PC-3 (cell line): ENCODE measurements at regions not wholly inside any gene's neighbourhood (a gene's known extent, or its start where the extent isn't known, plus 50 kb on each side); places are given as distances from the start of the nearest gene placed in this dataset.

Experiments used
- ATAC-seq: fragments of 200-7000 bp; cut with Tn5 transposase; 2 replicates; pipeline ENCODE4 v1.9.1; 2020; ENCODE audit warnings: mild to moderate bottlenecking, moderate library complexity
- BruUV-seq: library from RNA; stranded (reverse); fragments of 400-500 nt; replicated peaks from 2 replicates; lab custom pipeline; 2021; lab: Mats Ljungman, UMichigan
- CTCF ChIA-PET: fragments of 300-600 bp; sonication (Branson Sonifier 250); formaldehyde crosslinking; loops from one replicate; lab custom pipeline; 2022; ENCODE audit warnings: antibody characterized with exemption; lab: Charles Lee
- POLR2A ChIA-PET: fragments of 300-600 bp; sonication (Branson Sonifier 250); formaldehyde crosslinking; loops from one replicate; lab custom pipeline; 2022; ENCODE audit warnings: antibody characterized with exemption; ENCODE audit not compliant: unreplicated experiment; lab: Charles Lee
- DNase-seq: peaks from one replicate; pipeline ENCODE4 v3.0.0-alpha.2; 2015
- H2AFZ ChIP-seq: fragments of 300-600 bp; sonication (generic); 2 replicates; pipeline ENCODE4 v1.6.0; 2016; ENCODE audit warnings: antibody characterized with exemption, low read length
- H3F3A ChIP-seq: fragments of 300-600 bp; sonication (generic); one replicate; pipeline ENCODE4 v1.6.0; 2017; ENCODE audit warnings: antibody characterized with exemption, low read length, control low read depth, mild to moderate bottlenecking; ENCODE audit not compliant: unreplicated experiment
- H3K27ac ChIP-seq: fragments of 300-600 bp; sonication (generic); 2 replicates; pipeline ENCODE4 v1.5.1; 2016; ENCODE audit warnings: mild to moderate bottlenecking, low read length
- H3K27me3 ChIP-seq: fragments of 300-600 bp; sonication (generic); 2 replicates; pipeline ENCODE4 v1.6.1; 2016; ENCODE audit warnings: low read length, mixed read lengths
- H3K36me3 ChIP-seq: fragments of 300-600 bp; sonication (generic); 2 replicates; pipeline ENCODE4 v1.6.1; 2016; ENCODE audit warnings: low read depth, mixed run types, low read length, mixed read lengths
- H3K4me1 ChIP-seq: fragments of 300-600 bp; sonication (generic); 2 replicates; pipeline ENCODE4 v1.5.1; 2016; ENCODE audit warnings: low read length; ENCODE audit not compliant: insufficient read depth
- H3K4me2 ChIP-seq: fragments of 300-600 bp; sonication (generic); 2 replicates; pipeline ENCODE4 v1.6.0; 2016; ENCODE audit warnings: low read length
- H3K4me3 ChIP-seq: fragments of 300-600 bp; sonication (generic); 2 replicates; pipeline ENCODE4 v1.5.1; 2016; ENCODE audit warnings: mild to moderate bottlenecking, low read length, mixed read lengths
- H3K79me2 ChIP-seq: fragments of 300-600 bp; sonication (generic); 2 replicates; pipeline ENCODE4 v1.6.1; 2017; ENCODE audit warnings: low read length, mixed read lengths
- H3K9ac ChIP-seq: fragments of 300-600 bp; sonication (generic); 2 replicates; pipeline ENCODE4 v1.6.0; 2016; ENCODE audit warnings: mild to moderate bottlenecking, low read length
- H3K9me2 ChIP-seq: fragments of 300-600 bp; sonication (generic); replicated peaks from 2 replicates; pipeline ENCODE4 v1.6.1; 2016; ENCODE audit warnings: mixed run types, low read length, mixed read lengths
- H3K9me3 ChIP-seq: fragments of 300-600 bp; sonication (generic); 2 replicates; pipeline ENCODE4 v1.6.1; 2016; ENCODE audit warnings: low read length, mixed read lengths
- H4K20me1 ChIP-seq: fragments of 300-600 bp; sonication (generic); 2 replicates; pipeline ENCODE4 v1.6.1; 2016; ENCODE audit warnings: low read length, mixed read lengths
- CTCF ChIP-seq: fragments of 300-600 bp; sonication (generic); conservative IDR thresholded peaks from 2 replicates; pipeline ENCODE4 v1.5.1; 2017; ENCODE audit warnings: antibody characterized with exemption, low read depth, mild to moderate bottlenecking, low read length
- EZH2 ChIP-seq: fragments of 300-600 bp; sonication (generic); IDR thresholded peaks from one replicate; pipeline ENCODE4 v1.6.1; 2017; ENCODE audit warnings: antibody characterized with exemption, mild to moderate bottlenecking, low read length; ENCODE audit not compliant: unreplicated experiment
- EZH2phosphoT487 ChIP-seq: fragments of 300-600 bp; sonication (generic); IDR thresholded peaks from 2 replicates; pipeline ENCODE4 v1.6.1; 2018; ENCODE audit warnings: mild to moderate bottlenecking, antibody characterized with exemption, low read length, borderline replicate concordance
- intact Hi-C: fragments of 100-400 bp; cut with micrococcal nuclease; formaldehyde crosslinking; loops from 2 replicates; pipeline ENCODE4 v1.9.0; 2023

GRCh38 chr2:156918410-156918809 is 339.1 kb upstream of the GALNT5 start:
- DNase-seq: no peak
- ChIA-PET CTCF (no interaction called here), POLR2A (no interaction called here)
- no peaks in the 10 kb centered on the region for H4K20me1 ChIP-seq
- no peaks in the 10 kb centered on the region for H3K4me1 ChIP-seq
- no peaks in the 10 kb centered on the region for H3K36me3 ChIP-seq
- ATAC-seq: no peak
- H3K9me2 ChIP-seq: no peaks in the 10 kb centered on the region
- BruUV-seq: no TSS peak
- intact Hi-C loops: no loop called here
- H3K9ac ChIP-seq: no peak overlapping the region
- H2AFZ ChIP-seq: no peak overlapping the region
- no peak overlapping the region for H3K27ac ChIP-seq
- H3K9me3 ChIP-seq: no peaks in the 10 kb centered on the region
- H3K27me3 ChIP-seq: no peaks in the 10 kb centered on the region
- no peaks in the 10 kb centered on the region for H3K79me2 ChIP-seq
- no peak for TF ChIP-seq CTCF
- no peak for TF ChIP-seq EZH2
- no peak for TF ChIP-seq EZH2phosphoT487
- no peaks in the 10 kb centered on the region for H3F3A ChIP-seq
- H3K4me2 ChIP-seq: no peak overlapping the region
- no peak overlapping the region for H3K4me3 ChIP-seq

GRCh38 chr2:156930423-156930822 is 327.1 kb upstream of the GALNT5 start:
- H3F3A ChIP-seq: no peaks in the 10 kb centered on the region
- H3K27me3 ChIP-seq: no peaks in the 10 kb centered on the region
- TF ChIP-seq CTCF (no peak), EZH2 (no peak), EZH2phosphoT487 (no peak)
- no peaks in the 10 kb centered on the region for H3K79me2 ChIP-seq
- H3K9me3 ChIP-seq: no peaks in the 10 kb centered on the region
- ATAC-seq (peak; percentile 78), DNase-seq (peak; percentile 53)
- ChIA-PET POLR2A (no interaction called here), CTCF (no interaction called here)
- no peaks in the 10 kb centered on the region for H3K36me3 ChIP-seq
- H3K4me3 ChIP-seq: no peak overlapping the region
- no peak overlapping the region for H3K9ac ChIP-seq
- intact Hi-C loops: no loop called here
- H3K4me1 ChIP-seq: peaks cover 37% of the 10 kb centered on the region
- no peak overlapping the region for H3K4me2 ChIP-seq
- no TSS peak for BruUV-seq
- H3K27ac ChIP-seq: no peak overlapping the region
- H3K9me2 ChIP-seq: no peaks in the 10 kb centered on the region
- no peak overlapping the region for H2AFZ ChIP-seq
- H4K20me1 ChIP-seq: no peaks in the 10 kb centered on the region

GRCh38 chr2:156933645-156934225 is 323.8 kb upstream of the GALNT5 start:
- Histone ChIP-seq H3K36me3 (no peaks in the 10 kb centered on the region), H3K79me2 (no peaks in the 10 kb centered on the region), H4K20me1 (no peaks in the 10 kb centered on the region), H3K9me2 (no peaks in the 10 kb centered on the region), H3K4me1 (peaks cover 42% of the 10 kb centered on the region), H2AFZ (no peak overlapping the region), H3K27me3 (no peaks in the 10 kb centered on the region), H3K9me3 (no peaks in the 10 kb centered on the region), H3K4me2 (peak overlapping the region; percentile 59), H3F3A (no peaks in the 10 kb centered on the region), H3K27ac (peak overlapping the region; percentile 35), H3K4me3 (no peak overlapping the region), H3K9ac (no peak overlapping the region)
- CTCF ChIA-PET: no interaction called here
- DNase-seq (peak; percentile 67), ATAC-seq (peak; percentile 7; the same call in 1 of the 2 replicates)
- POLR2A ChIA-PET: no interaction called here
- no peak for TF ChIP-seq EZH2
- no peak for TF ChIP-seq EZH2phosphoT487
- TF ChIP-seq CTCF: no peak
- intact Hi-C loops: loop anchor here (2.0 kb wide), 2 partner anchors 41 to 99 kb away; no protein-coding TSS in a partner anchor
- no TSS peak for BruUV-seq
